GM23338 (cell line): ENCODE measurements at regions not wholly inside any gene's neighbourhood (a gene's known extent, or its start where the extent isn't known, plus 50 kb on each side); places are given as distances from the start of the nearest gene placed in this dataset.

ENCODE experiments used
- CREB1 ChIP-seq: fragments of 250-450 bp; sonication (Bioruptor Pico); IDR thresholded peaks from 2 replicates; pipeline ENCODE4 v1.5.0; 2020; ENCODE audit warnings: low read depth, mild to moderate bottlenecking, moderate library complexity
- EZH2 ChIP-seq: fragments of 200-600 bp; sonication (generic); IDR thresholded peaks from one replicate; pipeline ENCODE4 v1.8.0; 2017; ENCODE audit warnings: antibody characterized with exemption, mild to moderate bottlenecking, low read depth; ENCODE audit not compliant: unreplicated experiment
- EZH2phosphoT487 ChIP-seq: fragments of 200-600 bp; sonication (generic); IDR thresholded peaks from one replicate; pipeline ENCODE4 v1.8.1; 2018; ENCODE audit warnings: antibody characterized with exemption; ENCODE audit not compliant: unreplicated experiment
- POLR2AphosphoS5 ChIP-seq: IDR thresholded peaks from 2 replicates; pipeline ENCODE4 v1.6.1; 2016; ENCODE audit warnings: antibody characterized with exemption, low read depth
- STAT1 ChIP-seq: IDR thresholded peaks from one replicate; pipeline ENCODE4 v1.6.1; 2016; ENCODE audit warnings: antibody characterized with exemption; ENCODE audit not compliant: unreplicated experiment
- TF ChIP-seq, protein P1 (sequence below), 2 experiments: fragments of 200-600 bp in 1 of 2; sonication (generic) in 1 of 2; conservative IDR thresholded peaks; 2 replicates each; pipeline versions ENCODE4 v1.5.1 to v1.6.1; 2016 to 2017; ENCODE audit warnings: antibody characterized with exemption in 2 of 2, low read depth in 2 of 2, mild to moderate bottlenecking in 2 of 2, moderate library complexity in 1 of 2
- TF ChIP-seq, protein P2 (sequence below): IDR thresholded peaks from one replicate; pipeline ENCODE4 v1.6.1; 2018; ENCODE audit warnings: antibody characterized with exemption; ENCODE audit not compliant: unreplicated experiment
- TF ChIP-seq, protein P3 (sequence below): fragments of 250-450 bp; sonication (Bioruptor Pico); IDR thresholded peaks from 2 replicates; pipeline ENCODE4 v1.5.0; 2020; ENCODE audit warnings: mild to moderate bottlenecking, moderate library complexity

DNA sequence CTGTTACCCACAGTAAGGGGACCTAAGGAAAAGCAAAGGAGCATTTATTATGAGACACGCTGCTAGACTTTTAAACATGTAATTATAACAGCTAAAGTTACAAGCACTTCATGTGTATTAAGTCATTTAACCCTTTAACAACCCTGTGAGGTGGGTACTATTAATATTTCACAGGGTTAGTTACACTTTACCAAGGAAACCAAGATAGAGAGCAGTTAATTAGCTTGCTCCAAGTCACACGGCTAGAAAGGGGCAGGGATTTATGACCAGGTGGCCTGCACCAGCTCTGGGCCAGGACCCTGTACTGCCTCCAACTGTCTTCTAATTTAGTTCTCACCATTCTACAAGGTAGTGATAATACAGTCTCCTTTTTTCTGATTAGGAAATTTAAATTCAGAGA lies 74.9 kb downstream of the RPL27A start:
- TF ChIP-seq, protein P1, sequence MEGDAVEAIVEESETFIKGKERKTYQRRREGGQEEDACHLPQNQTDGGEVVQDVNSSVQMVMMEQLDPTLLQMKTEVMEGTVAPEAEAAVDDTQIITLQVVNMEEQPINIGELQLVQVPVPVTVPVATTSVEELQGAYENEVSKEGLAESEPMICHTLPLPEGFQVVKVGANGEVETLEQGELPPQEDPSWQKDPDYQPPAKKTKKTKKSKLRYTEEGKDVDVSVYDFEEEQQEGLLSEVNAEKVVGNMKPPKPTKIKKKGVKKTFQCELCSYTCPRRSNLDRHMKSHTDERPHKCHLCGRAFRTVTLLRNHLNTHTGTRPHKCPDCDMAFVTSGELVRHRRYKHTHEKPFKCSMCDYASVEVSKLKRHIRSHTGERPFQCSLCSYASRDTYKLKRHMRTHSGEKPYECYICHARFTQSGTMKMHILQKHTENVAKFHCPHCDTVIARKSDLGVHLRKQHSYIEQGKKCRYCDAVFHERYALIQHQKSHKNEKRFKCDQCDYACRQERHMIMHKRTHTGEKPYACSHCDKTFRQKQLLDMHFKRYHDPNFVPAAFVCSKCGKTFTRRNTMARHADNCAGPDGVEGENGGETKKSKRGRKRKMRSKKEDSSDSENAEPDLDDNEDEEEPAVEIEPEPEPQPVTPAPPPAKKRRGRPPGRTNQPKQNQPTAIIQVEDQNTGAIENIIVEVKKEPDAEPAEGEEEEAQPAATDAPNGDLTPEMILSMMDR (conservative IDR thresholded peaks at IDR 0.05; ENCODE audit: low read depth in 2 of 2) = no peak
- TF ChIP-seq, protein P2, sequence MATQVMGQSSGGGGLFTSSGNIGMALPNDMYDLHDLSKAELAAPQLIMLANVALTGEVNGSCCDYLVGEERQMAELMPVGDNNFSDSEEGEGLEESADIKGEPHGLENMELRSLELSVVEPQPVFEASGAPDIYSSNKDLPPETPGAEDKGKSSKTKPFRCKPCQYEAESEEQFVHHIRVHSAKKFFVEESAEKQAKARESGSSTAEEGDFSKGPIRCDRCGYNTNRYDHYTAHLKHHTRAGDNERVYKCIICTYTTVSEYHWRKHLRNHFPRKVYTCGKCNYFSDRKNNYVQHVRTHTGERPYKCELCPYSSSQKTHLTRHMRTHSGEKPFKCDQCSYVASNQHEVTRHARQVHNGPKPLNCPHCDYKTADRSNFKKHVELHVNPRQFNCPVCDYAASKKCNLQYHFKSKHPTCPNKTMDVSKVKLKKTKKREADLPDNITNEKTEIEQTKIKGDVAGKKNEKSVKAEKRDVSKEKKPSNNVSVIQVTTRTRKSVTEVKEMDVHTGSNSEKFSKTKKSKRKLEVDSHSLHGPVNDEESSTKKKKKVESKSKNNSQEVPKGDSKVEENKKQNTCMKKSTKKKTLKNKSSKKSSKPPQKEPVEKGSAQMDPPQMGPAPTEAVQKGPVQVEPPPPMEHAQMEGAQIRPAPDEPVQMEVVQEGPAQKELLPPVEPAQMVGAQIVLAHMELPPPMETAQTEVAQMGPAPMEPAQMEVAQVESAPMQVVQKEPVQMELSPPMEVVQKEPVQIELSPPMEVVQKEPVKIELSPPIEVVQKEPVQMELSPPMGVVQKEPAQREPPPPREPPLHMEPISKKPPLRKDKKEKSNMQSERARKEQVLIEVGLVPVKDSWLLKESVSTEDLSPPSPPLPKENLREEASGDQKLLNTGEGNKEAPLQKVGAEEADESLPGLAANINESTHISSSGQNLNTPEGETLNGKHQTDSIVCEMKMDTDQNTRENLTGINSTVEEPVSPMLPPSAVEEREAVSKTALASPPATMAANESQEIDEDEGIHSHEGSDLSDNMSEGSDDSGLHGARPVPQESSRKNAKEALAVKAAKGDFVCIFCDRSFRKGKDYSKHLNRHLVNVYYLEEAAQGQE = no peak
- no peak for TF ChIP-seq CREB1 (CRISPR knock-in tag)
- TF ChIP-seq POLR2AphosphoS5 = no peak
- TF ChIP-seq, protein P3, sequence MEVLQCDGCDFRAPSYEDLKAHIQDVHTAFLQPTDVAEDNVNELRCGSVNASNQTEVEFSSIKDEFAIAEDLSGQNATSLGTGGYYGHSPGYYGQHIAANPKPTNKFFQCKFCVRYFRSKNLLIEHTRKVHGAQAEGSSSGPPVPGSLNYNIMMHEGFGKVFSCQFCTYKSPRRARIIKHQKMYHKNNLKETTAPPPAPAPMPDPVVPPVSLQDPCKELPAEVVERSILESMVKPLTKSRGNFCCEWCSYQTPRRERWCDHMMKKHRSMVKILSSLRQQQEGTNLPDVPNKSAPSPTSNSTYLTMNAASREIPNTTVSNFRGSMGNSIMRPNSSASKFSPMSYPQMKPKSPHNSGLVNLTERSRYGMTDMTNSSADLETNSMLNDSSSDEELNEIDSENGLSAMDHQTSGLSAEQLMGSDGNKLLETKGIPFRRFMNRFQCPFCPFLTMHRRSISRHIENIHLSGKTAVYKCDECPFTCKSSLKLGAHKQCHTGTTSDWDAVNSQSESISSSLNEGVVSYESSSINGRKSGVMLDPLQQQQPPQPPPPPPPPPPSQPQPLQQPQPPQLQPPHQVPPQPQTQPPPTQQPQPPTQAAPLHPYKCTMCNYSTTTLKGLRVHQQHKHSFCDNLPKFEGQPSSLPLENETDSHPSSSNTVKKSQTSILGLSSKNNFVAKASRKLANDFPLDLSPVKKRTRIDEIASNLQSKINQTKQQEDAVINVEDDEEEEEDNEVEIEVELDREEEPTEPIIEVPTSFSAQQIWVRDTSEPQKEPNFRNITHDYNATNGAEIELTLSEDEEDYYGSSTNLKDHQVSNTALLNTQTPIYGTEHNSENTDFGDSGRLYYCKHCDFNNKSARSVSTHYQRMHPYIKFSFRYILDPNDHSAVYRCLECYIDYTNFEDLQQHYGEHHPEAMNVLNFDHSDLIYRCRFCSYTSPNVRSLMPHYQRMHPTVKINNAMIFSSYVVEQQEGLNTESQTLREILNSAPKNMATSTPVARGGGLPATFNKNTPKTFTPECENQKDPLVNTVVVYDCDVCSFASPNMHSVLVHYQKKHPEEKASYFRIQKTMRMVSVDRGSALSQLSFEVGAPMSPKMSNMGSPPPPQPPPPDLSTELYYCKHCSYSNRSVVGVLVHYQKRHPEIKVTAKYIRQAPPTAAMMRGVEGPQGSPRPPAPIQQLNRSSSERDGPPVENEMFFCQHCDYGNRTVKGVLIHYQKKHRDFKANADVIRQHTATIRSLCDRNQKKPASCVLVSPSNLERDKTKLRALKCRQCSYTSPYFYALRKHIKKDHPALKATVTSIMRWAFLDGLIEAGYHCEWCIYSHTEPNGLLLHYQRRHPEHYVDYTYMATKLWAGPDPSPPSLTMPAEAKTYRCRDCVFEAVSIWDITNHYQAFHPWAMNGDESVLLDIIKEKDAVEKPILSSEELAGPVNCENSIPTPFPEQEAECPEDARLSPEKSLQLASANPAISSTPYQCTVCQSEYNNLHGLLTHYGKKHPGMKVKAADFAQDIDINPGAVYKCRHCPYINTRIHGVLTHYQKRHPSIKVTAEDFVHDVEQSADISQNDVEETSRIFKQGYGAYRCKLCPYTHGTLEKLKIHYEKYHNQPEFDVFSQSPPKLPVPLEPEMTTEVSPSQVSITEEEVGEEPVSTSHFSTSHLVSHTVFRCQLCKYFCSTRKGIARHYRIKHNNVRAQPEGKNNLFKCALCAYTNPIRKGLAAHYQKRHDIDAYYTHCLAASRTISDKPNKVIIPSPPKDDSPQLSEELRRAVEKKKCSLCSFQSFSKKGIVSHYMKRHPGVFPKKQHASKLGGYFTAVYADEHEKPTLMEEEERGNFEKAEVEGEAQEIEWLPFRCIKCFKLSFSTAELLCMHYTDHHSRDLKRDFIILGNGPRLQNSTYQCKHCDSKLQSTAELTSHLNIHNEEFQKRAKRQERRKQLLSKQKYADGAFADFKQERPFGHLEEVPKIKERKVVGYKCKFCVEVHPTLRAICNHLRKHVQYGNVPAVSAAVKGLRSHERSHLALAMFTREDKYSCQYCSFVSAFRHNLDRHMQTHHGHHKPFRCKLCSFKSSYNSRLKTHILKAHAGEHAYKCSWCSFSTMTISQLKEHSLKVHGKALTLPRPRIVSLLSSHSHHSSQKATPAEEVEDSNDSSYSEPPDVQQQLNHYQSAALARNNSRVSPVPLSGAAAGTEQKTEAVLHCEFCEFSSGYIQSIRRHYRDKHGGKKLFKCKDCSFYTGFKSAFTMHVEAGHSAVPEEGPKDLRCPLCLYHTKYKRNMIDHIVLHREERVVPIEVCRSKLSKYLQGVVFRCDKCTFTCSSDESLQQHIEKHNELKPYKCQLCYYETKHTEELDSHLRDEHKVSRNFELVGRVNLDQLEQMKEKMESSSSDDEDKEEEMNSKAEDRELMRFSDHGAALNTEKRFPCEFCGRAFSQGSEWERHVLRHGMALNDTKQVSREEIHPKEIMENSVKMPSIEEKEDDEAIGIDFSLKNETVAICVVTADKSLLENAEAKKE (CRISPR knock-in tag) = no peak
- TF ChIP-seq EZH2 = no peak
- no peak for TF ChIP-seq EZH2phosphoT487
- TF ChIP-seq STAT1 = no peak
